ENCODE measurements at regions not wholly inside any gene's neighbourhood (a gene's known extent, or its start where the extent isn't known, plus 50 kb on each side); places are given as distances from the start of the nearest gene placed in this dataset.

GRCh38 chr2:23041443-23041842 is 343.5 kb upstream of the KLHL29 start:
- no peak for TF ChIP-seq CTCF (IDR thresholded peaks at IDR 0.05)
- no peak for TF ChIP-seq EZH2phosphoT487 (IDR thresholded peaks at IDR 0.05)
- TF ChIP-seq EZH2 (IDR thresholded peaks at IDR 0.05): no peak
